HG02852 (cell line): ENCODE measurements at regions not wholly inside any gene's neighbourhood (a gene's known extent, or its start where the extent isn't known, plus 50 kb on each side); places are given as distances from the start of the nearest gene placed in this dataset.
"Not testable (repeated sequence)": the region's sequence is repeated elsewhere in the genome, so short reads cannot be mapped to it uniquely, and the experiment has no call there.

Experiments used
- ATAC-seq: cut with Tn5 transposase; IDR thresholded peaks from one replicate; pipeline ENCODE4 v1.9.1; 2021; ENCODE audit warnings: mild to moderate bottlenecking, moderate library complexity; ENCODE audit not compliant: unreplicated experiment

- ATAC-seq, result no peak
Observed at GRCh38 chrX:74251006-74251930, 52.7 kb upstream of the ZCCHC13 start.

- ATAC-seq, result no peak
Observed at GRCh38 chrX:74250574-74250973, 53.4 kb upstream of the ZCCHC13 start.

- ATAC-seq, result no peak
Observed at GRCh38 chrX:74249963-74250362, 54.0 kb upstream of the ZCCHC13 start.

GRCh38 chrX:74248889-74249288 lies 55.1 kb upstream of the ZCCHC13 start:
- no peak for ATAC-seq

GRCh38 chrX:74246524-74246923 lies 57.5 kb upstream of the ZCCHC13 start:
- ATAC-seq, result no peak

- no peak for ATAC-seq
Observed at GRCh38 chrX:74242484-74243138, 61.4 kb upstream of the ZCCHC13 start.

GRCh38 chrX:74242050-74242449 lies 61.9 kb upstream of the ZCCHC13 start:
- ATAC-seq, result no peak

GRCh38 chrX:74238771-74239170 lies 65.2 kb upstream of the ZCCHC13 start:
- ATAC-seq, result no peak

GRCh38 chrX:74234818-74235217 lies 69.2 kb upstream of the ZCCHC13 start:
- no peak for ATAC-seq

GRCh38 chrX:74232859-74233258 lies 71.1 kb upstream of the ZCCHC13 start:
- no peak for ATAC-seq

- ATAC-seq, result no peak
Observed at GRCh38 chrX:74231625-74232024, 72.4 kb upstream of the ZCCHC13 start.

GRCh38 chrX:74230094-74230493 lies 73.9 kb upstream of the ZCCHC13 start:
- no peak for ATAC-seq

GRCh38 chrX:74225111-74225510 lies 78.9 kb upstream of the ZCCHC13 start:
- ATAC-seq, result no peak

GRCh38 chrX:74220277-74220676 lies 83.7 kb upstream of the ZCCHC13 start:
- no peak for ATAC-seq

- no peak for ATAC-seq
Observed at GRCh38 chrX:74218895-74219294, 85.1 kb upstream of the ZCCHC13 start.

- ATAC-seq, result no peak
Observed at GRCh38 chrX:74216421-74216820, 87.6 kb upstream of the ZCCHC13 start.

GRCh38 chrX:74211911-74212310 lies 92.1 kb upstream of the ZCCHC13 start:
- no peak for ATAC-seq

GRCh38 chrX:74207539-74207938 lies 96.4 kb upstream of the ZCCHC13 start:
- no peak for ATAC-seq

GRCh38 chrX:74195605-74196004 lies 108.4 kb upstream of the ZCCHC13 start:
- ATAC-seq, result no peak

- no peak for ATAC-seq
Observed at GRCh38 chrX:74195120-74195519, 108.9 kb upstream of the ZCCHC13 start.

- no peak for ATAC-seq
Observed at GRCh38 chrX:74187211-74187610, 116.8 kb upstream of the ZCCHC13 start.

GRCh38 chrX:74183047-74183446 lies 120.9 kb upstream of the ZCCHC13 start:
- ATAC-seq, result not testable (repeated sequence)
